ENCODE measurements at regions not wholly inside any gene's neighbourhood (a gene's known extent, or its start where the extent isn't known, plus 50 kb on each side); places are given as distances from the start of the nearest gene placed in this dataset.

DNA sequence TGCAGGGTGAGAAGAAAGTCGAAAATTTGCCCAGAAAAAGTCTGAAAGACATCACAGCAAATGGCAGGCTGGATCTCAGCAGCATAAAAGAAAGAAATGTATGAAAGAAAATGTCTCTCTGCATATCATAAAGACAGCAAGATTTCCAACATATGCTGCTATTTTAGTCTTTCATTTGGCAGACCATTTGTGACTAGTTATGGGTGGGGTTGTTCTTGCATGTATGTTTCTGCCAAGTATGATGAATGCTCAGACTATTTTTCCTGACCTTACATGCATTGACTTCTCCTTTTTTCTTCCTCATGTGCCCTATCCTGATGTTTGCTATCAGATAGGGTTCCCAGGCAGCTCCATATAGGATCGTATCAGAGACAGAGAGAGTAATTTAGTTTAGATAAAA is 58.5 kb upstream of the PARD3B start:
- TF ChIP-seq, protein P1, sequence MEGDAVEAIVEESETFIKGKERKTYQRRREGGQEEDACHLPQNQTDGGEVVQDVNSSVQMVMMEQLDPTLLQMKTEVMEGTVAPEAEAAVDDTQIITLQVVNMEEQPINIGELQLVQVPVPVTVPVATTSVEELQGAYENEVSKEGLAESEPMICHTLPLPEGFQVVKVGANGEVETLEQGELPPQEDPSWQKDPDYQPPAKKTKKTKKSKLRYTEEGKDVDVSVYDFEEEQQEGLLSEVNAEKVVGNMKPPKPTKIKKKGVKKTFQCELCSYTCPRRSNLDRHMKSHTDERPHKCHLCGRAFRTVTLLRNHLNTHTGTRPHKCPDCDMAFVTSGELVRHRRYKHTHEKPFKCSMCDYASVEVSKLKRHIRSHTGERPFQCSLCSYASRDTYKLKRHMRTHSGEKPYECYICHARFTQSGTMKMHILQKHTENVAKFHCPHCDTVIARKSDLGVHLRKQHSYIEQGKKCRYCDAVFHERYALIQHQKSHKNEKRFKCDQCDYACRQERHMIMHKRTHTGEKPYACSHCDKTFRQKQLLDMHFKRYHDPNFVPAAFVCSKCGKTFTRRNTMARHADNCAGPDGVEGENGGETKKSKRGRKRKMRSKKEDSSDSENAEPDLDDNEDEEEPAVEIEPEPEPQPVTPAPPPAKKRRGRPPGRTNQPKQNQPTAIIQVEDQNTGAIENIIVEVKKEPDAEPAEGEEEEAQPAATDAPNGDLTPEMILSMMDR (IDR thresholded peaks at IDR 0.05) = no peak
- no peak for TF ChIP-seq POLR2A (IDR thresholded peaks at IDR 0.05)

All from right lobe of liver (tissue), 4 donors.